ENCODE measurements at regions not wholly inside any gene's neighbourhood (a gene's known extent, or its start where the extent isn't known, plus 50 kb on each side); places are given as distances from the start of the nearest gene placed in this dataset.

- TF ChIP-seq CTCF (IDR thresholded peaks at IDR 0.05) (no peak), POLR2A (IDR thresholded peaks at IDR 0.05) (no peak)
Observed at GRCh38 chr2:38194751-38195150, 118.8 kb upstream of the CYP1B1 start.

Data from thyroid gland (tissue), 4 donors.